HEK293T (cell line): ENCODE measurements at regions not wholly inside any gene's neighbourhood (a gene's known extent, or its start where the extent isn't known, plus 50 kb on each side); places are given as distances from the start of the nearest gene placed in this dataset.

Experiments used
- ARNT ChIP-seq: fragments of 450-650 bp; IDR thresholded peaks from 2 replicates; pipeline ENCODE4 v1.6.1; 2017; ENCODE audit warnings: mild to moderate bottlenecking
- BHLHE40 ChIP-seq: fragments of 450-650 bp; IDR thresholded peaks from 2 replicates; pipeline ENCODE4 v1.6.1; 2016; ENCODE audit warnings: mild to moderate bottlenecking, moderate library complexity, borderline replicate concordance
- CTBP1 ChIP-seq: fragments of 450-650 bp; IDR thresholded peaks from 2 replicates; pipeline ENCODE4 v1.6.1; 2016; ENCODE audit warnings: borderline replicate concordance
- ELF4 ChIP-seq: fragments of 450-650 bp; IDR thresholded peaks from 2 replicates; pipeline ENCODE4 v1.6.1; 2017; ENCODE audit warnings: antibody characterized with exemption
- FOXA1 ChIP-seq: fragments of 450-650 bp; IDR thresholded peaks from 2 replicates; pipeline ENCODE4 v1.6.1; 2016; ENCODE audit warnings: mild to moderate bottlenecking
- FOXK2 ChIP-seq: fragments of 450-650 bp; IDR thresholded peaks from 2 replicates; pipeline ENCODE4 v1.6.1; 2016; ENCODE audit warnings: mild to moderate bottlenecking
- HDGF ChIP-seq: fragments of 450-650 bp; IDR thresholded peaks from 2 replicates; pipeline ENCODE4 v1.6.1; 2017; ENCODE audit warnings: antibody characterized with exemption, borderline replicate concordance
- LEF1 ChIP-seq: fragments of 450-650 bp; IDR thresholded peaks from 2 replicates; pipeline ENCODE4 v1.6.1; 2017; ENCODE audit warnings: mild to moderate bottlenecking, borderline replicate concordance
- SP1 ChIP-seq: fragments of 450-650 bp; IDR thresholded peaks from 2 replicates; pipeline ENCODE4 v1.6.1; 2017
- SUZ12 ChIP-seq: fragments of 450-650 bp; IDR thresholded peaks from 2 replicates; pipeline ENCODE4 v1.6.1; 2016; ENCODE audit warnings: mild to moderate bottlenecking
- TARDBP ChIP-seq: fragments of 450-650 bp; IDR thresholded peaks from 2 replicates; pipeline ENCODE4 v1.6.1; 2016
- ZNF384 ChIP-seq: fragments of 450-650 bp; IDR thresholded peaks from 2 replicates; pipeline ENCODE4 v1.6.1; 2016

DNA sequence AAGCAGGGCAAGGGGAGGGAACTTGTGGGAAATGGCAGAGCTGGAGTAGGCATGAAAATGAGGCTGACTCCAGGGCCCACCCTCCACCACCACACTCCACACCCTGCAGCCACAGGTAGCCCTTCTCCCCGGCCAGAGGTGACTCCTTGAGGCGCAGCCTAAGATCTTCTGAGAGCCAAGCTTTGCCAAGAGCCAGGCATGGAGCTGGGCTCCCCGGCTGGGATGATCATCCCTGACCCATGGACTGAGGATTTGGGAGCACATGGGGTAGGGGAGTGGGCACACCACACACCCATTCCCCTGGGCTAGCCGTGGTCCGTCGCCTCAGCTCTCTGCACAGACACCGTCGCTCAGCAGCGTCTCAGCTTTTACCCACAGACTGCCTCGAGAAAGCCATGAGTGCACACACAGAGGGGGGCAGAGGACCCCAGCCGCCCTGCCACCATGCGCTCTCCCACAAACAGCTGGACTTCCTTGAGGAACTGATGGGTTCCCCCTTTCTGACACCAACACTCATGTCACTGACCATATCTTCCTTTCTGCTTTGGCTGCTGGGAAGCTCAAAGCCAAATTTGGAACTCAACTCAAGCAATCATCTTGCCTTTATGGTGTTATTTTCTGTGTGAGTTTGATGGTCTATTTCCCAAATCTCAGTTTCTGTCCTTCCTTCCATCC is 123.6 kb upstream of the RUNX3 start:
- TF ChIP-seq ELF4: no peak
- no peak for TF ChIP-seq CTBP1
- TF ChIP-seq SUZ12: no peak
- no peak for TF ChIP-seq ZNF384
- no peak for TF ChIP-seq BHLHE40
- TF ChIP-seq SP1: no peak
- no peak for TF ChIP-seq HDGF
- no peak for TF ChIP-seq ARNT
- no peak for TF ChIP-seq TARDBP
- no peak for TF ChIP-seq FOXA1
- TF ChIP-seq FOXK2: no peak
- no peak for TF ChIP-seq LEF1
